BLaER1 treated with 17β-estradiol and CSF1 and Interleukin-3, amounts not matched to agents 10 nM and 100 nM (cell line): ENCODE measurements at regions not wholly inside any gene's neighbourhood (a gene's known extent, or its start where the extent isn't known, plus 50 kb on each side); places are given as distances from the start of the nearest gene placed in this dataset.

Experiments used
- H3K27ac ChIP-seq, 11 experiments: shearing (Covaris generic); formaldehyde crosslinking; 2 replicates each; pipeline ENCODE4 v1.8.1; 2022
- H3K27me3 ChIP-seq, 11 experiments: shearing (Covaris generic); formaldehyde crosslinking; 2 replicates each; pipeline ENCODE4 v1.8.1; 2022
- H3K36me3 ChIP-seq, 11 experiments: shearing (Covaris generic); formaldehyde crosslinking; 2 replicates each; pipeline ENCODE4 v1.8.1; 2022
- H3K4me1 ChIP-seq, 10 experiments: shearing (Covaris generic); formaldehyde crosslinking; 2 replicates each; pipeline ENCODE4 v1.8.1; 2022
- H3K4me2 ChIP-seq, 11 experiments: shearing (Covaris generic); formaldehyde crosslinking; 2 replicates each; pipeline ENCODE4 v1.8.1; 2022
- H3K4me3 ChIP-seq, 10 experiments: shearing (Covaris generic); formaldehyde crosslinking; 2 replicates each; pipeline ENCODE4 v1.8.1; 2022
- H3K9ac ChIP-seq, 11 experiments: shearing (Covaris generic); formaldehyde crosslinking; 2 replicates each; pipeline ENCODE4 v1.8.1; 2022
- H3K9me3 ChIP-seq, 11 experiments: shearing (Covaris generic); formaldehyde crosslinking; replicated peaks in 1 of 11; 2 replicates each; pipeline ENCODE4 v1.8.1; 2022
- H4K20me1 ChIP-seq, 11 experiments: shearing (Covaris generic); formaldehyde crosslinking; 2 replicates each; pipeline ENCODE4 v1.8.1; 2022
- Cebpa-rat ChIP-seq, 11 experiments: shearing (Covaris generic); IDR thresholded peaks; 2 replicates each; pipeline ENCODE4 v1.8.1; 2022

DNA sequence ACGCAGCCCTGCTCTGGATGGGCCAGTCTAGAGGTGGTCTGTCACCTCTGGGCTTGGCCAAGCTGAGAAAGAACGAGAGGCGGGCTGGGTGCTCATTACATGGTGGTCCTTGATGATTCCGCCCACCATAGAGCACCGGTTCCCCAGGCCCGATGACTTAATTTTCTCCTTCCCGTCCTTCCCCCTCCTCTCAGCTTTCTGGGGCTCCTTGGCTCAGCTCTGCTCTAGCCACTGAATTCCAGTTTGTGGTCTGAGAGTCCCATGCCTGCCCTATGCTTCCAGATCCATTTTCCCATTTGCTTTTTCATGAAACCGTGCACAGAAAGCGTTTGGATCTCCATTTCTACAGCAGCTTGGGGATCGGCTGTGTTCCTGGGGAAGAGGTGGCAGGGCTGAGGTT lies 318.5 kb upstream of the C1orf174 start:
- no peak for TF ChIP-seq Cebpa-rat (IDR thresholded peaks at IDR 0.05)
- Histone ChIP-seq H3K4me1 (peaks cover 5 to 57% (median 45%) of the 10 kb centered on the region in 10 experiments; a peak in 19 of 20 replicates), H3K4me3 (no peak overlapping the region), H3K9me3 (peaks cover 0 to 32% (median 21%) of the 10 kb centered on the region in 11 experiments; a peak in 15 of 22 replicates), H3K4me2 (peak overlapping the region in 9 of 11 experiments; percentile 50 to 80 (median 71); a peak in 16 of 22 replicates), H3K36me3 (no peaks in the 10 kb centered on the region), H3K27me3 (peaks cover 0 to 3% (median 0%) of the 10 kb centered on the region in 11 experiments; a peak in 1 of 22 replicates), H3K9ac (no peak overlapping the region), H3K27ac (peak overlapping the region in 4 of 11 experiments; percentile 17 to 63 (median 48); a peak in 6 of 22 replicates), H4K20me1 (no peaks in the 10 kb centered on the region)

- TF ChIP-seq Cebpa-rat (IDR thresholded peaks at IDR 0.05), result no peak
- Histone ChIP-seq H3K36me3 (no peaks in the 10 kb centered on the region), H3K4me1 (peaks cover 5 to 62% (median 48%) of the 10 kb centered on the region in 10 experiments; a peak in 19 of 20 replicates), H3K9ac (no peak overlapping the region), H3K4me3 (no peak overlapping the region), H4K20me1 (no peaks in the 10 kb centered on the region), H3K9me3 (peaks cover 0 to 32% (median 21%) of the 10 kb centered on the region in 11 experiments; a peak in 15 of 22 replicates), H3K27ac (no peak overlapping the region), H3K27me3 (peaks cover 0 to 3% (median 0%) of the 10 kb centered on the region in 11 experiments; a peak in 1 of 22 replicates), H3K4me2 (peak overlapping the region in 4 of 11 experiments; percentile 73 to 79 (median 76); a peak in 7 of 22 replicates)
Measured at GRCh38 chr1:4219111-4219510, 319.0 kb upstream of the C1orf174 start.

- H3K36me3 ChIP-seq, result no peaks in the 10 kb centered on the region
- H4K20me1 ChIP-seq, result no peaks in the 10 kb centered on the region
- peak overlapping the region in 6 of 11 experiments; percentile 30 to 79 (median 68); a peak in 10 of 22 replicates for H3K4me2 ChIP-seq
- H3K9ac ChIP-seq, result no peak overlapping the region
- H3K27me3 ChIP-seq, result peaks cover 0 to 3% (median 0%) of the 10 kb centered on the region in 11 experiments; a peak in 1 of 22 replicates
- H3K27ac ChIP-seq, result peak overlapping the region in 1 of 11 experiments; percentile 43; a peak in 1 of 22 replicates
- H3K9me3 ChIP-seq, result peaks cover 0 to 32% (median 21%) of the 10 kb centered on the region in 11 experiments; a peak in 15 of 22 replicates
- H3K4me3 ChIP-seq, result no peak overlapping the region
- peaks cover 5 to 69% (median 55%) of the 10 kb centered on the region in 10 experiments; a peak in 19 of 20 replicates for H3K4me1 ChIP-seq
- no peak for TF ChIP-seq Cebpa-rat (IDR thresholded peaks at IDR 0.05)
Measured at GRCh38 chr1:4219826-4220225, 319.8 kb upstream of the C1orf174 start.

- Histone ChIP-seq H3K27ac (no peak overlapping the region; a peak in 2 of 22 replicates), H4K20me1 (no peaks in the 10 kb centered on the region), H3K36me3 (no peaks in the 10 kb centered on the region), H3K27me3 (peaks cover 0 to 3% (median 0%) of the 10 kb centered on the region in 11 experiments; a peak in 1 of 22 replicates), H3K9me3 (peaks cover 0 to 32% (median 21%) of the 10 kb centered on the region in 11 experiments; a peak in 15 of 22 replicates), H3K9ac (no peak overlapping the region), H3K4me2 (peak overlapping the region in 8 of 11 experiments; percentile 30 to 79 (median 60); a peak in 16 of 22 replicates), H3K4me1 (peaks cover 5 to 74% (median 61%) of the 10 kb centered on the region in 10 experiments; a peak in 19 of 20 replicates), H3K4me3 (no peak overlapping the region)
- TF ChIP-seq Cebpa-rat (IDR thresholded peaks at IDR 0.05), result no peak
Measured at GRCh38 chr1:4220362-4220761, 320.3 kb upstream of the C1orf174 start.

- TF ChIP-seq Cebpa-rat (IDR thresholded peaks at IDR 0.05), result no peak
- peak overlapping the region in 10 of 11 experiments; percentile 0 to 79 (median 56); a peak in 18 of 22 replicates for H3K4me2 ChIP-seq
- no peaks in the 10 kb centered on the region for H3K36me3 ChIP-seq
- H4K20me1 ChIP-seq, result no peaks in the 10 kb centered on the region
- H3K4me1 ChIP-seq, result peaks cover 5 to 78% (median 65%) of the 10 kb centered on the region in 10 experiments; a peak in 19 of 20 replicates
- H3K9me3 ChIP-seq, result peaks cover 0 to 32% (median 21%) of the 10 kb centered on the region in 11 experiments; a peak in 15 of 22 replicates
- peak overlapping the region in 4 of 11 experiments; percentile 12 to 81 (median 46); a peak in 6 of 22 replicates for H3K27ac ChIP-seq
- no peak overlapping the region for H3K4me3 ChIP-seq
- no peak overlapping the region for H3K9ac ChIP-seq
- peaks cover 0 to 3% (median 0%) of the 10 kb centered on the region in 11 experiments; a peak in 1 of 22 replicates for H3K27me3 ChIP-seq
Measured at GRCh38 chr1:4221107-4221506, 321.0 kb upstream of the C1orf174 start.

- peaks cover 0 to 28% (median 9%) of the 10 kb centered on the region in 11 experiments; a peak in 13 of 22 replicates for H3K9me3 ChIP-seq
- H3K4me2 ChIP-seq, result peak overlapping the region in 9 of 11 experiments; percentile 40 to 81 (median 68); a peak in 18 of 22 replicates
- no peak overlapping the region for H3K4me3 ChIP-seq
- H3K27ac ChIP-seq, result peak overlapping the region in 6 of 11 experiments; percentile 33 to 81 (median 74); a peak in 10 of 22 replicates
- H3K36me3 ChIP-seq, result no peaks in the 10 kb centered on the region
- TF ChIP-seq Cebpa-rat (IDR thresholded peaks at IDR 0.05), result peak in 4 of 11 experiments; percentile 36 to 84 (median 56); a peak in 4 of 22 replicates
- no peaks in the 10 kb centered on the region for H4K20me1 ChIP-seq
- peak overlapping the region in 4 of 11 experiments; percentile 41 to 58 (median 51); a peak in 4 of 22 replicates for H3K9ac ChIP-seq
- H3K4me1 ChIP-seq, result peaks cover 0 to 48% (median 39%) of the 10 kb centered on the region in 10 experiments; a peak in 17 of 20 replicates
- H3K27me3 ChIP-seq, result peaks cover 0 to 3% (median 0%) of the 10 kb centered on the region in 11 experiments; a peak in 1 of 22 replicates
Measured at GRCh38 chr1:4224684-4225467, 324.8 kb upstream of the C1orf174 start.

DNA sequence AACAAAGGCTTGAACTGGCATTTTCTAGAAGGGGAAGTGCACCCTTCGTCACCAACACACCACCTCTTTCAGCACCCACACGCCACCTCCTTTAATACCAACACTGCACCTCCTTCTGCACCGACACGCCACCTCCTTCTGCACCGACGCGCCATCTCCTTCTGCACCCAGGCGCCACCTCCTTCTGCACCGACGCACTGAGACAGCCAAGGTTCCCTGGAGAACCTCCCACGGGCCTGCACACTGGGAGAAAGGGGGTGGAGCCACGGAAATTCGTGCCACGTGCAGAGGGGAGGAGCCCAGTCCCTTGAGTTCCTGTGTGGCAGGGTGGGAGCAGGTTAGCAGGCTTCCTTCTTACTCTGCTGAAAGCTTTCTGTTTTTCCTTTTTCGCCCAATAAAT lies 327.9 kb upstream of the C1orf174 start:
- H3K4me2 ChIP-seq, result no peak overlapping the region
- H3K36me3 ChIP-seq, result no peaks in the 10 kb centered on the region
- H3K27ac ChIP-seq, result no peak overlapping the region
- H3K4me1 ChIP-seq, result peaks cover 0 to 24% (median 19%) of the 10 kb centered on the region in 10 experiments; a peak in 17 of 20 replicates
- no peak overlapping the region for H3K4me3 ChIP-seq
- H3K27me3 ChIP-seq, result no peaks in the 10 kb centered on the region
- H4K20me1 ChIP-seq, result no peaks in the 10 kb centered on the region
- H3K9me3 ChIP-seq, result peaks cover 0 to 10% (median 0%) of the 10 kb centered on the region in 11 experiments; a peak in 9 of 22 replicates
- H3K9ac ChIP-seq, result no peak overlapping the region
- TF ChIP-seq Cebpa-rat (IDR thresholded peaks at IDR 0.05), result no peak

- no peaks in the 10 kb centered on the region for H3K36me3 ChIP-seq
- peaks cover 28 to 44% (median 34%) of the 10 kb centered on the region in 11 experiments for H3K9me3 ChIP-seq
- H3K27ac ChIP-seq, result no peak overlapping the region
- no peak overlapping the region for H3K9ac ChIP-seq
- no peak for TF ChIP-seq Cebpa-rat (IDR thresholded peaks at IDR 0.05)
- H4K20me1 ChIP-seq, result no peaks in the 10 kb centered on the region
- no peaks in the 10 kb centered on the region for H3K27me3 ChIP-seq
- no peaks in the 10 kb centered on the region for H3K4me1 ChIP-seq
- peak overlapping the region in 1 of 11 experiments; percentile 7; a peak in 1 of 22 replicates for H3K4me2 ChIP-seq
- H3K4me3 ChIP-seq, result no peak overlapping the region
Measured at GRCh38 chr1:4253935-4254334, 353.9 kb upstream of the C1orf174 start.
